ENCODE measurements at regions not wholly inside any gene's neighbourhood (a gene's known extent, or its start where the extent isn't known, plus 50 kb on each side); places are given as distances from the start of the nearest gene placed in this dataset.

- no peak for DNase-seq
These were observed 65.8 kb upstream of the RIOK3 start for GRCh38 chr18:23387265-23387664.

- no peak for DNase-seq
These were observed 64.7 kb upstream of the RIOK3 start for GRCh38 chr18:23388357-23388756.

- DNase-seq = no peak
These were observed 61.9 kb upstream of the RIOK3 start for GRCh38 chr18:23391156-23391555.

- DNase-seq = no peak
These were observed 55.2 kb upstream of the RIOK3 start for GRCh38 chr18:23397907-23398306.

- DNase-seq = no peak
These were observed 54.7 kb upstream of the RIOK3 start for GRCh38 chr18:23398401-23398800.

GRCh38 chr18:23399067-23399466 lies 54.0 kb upstream of the RIOK3 start:
- no peak for DNase-seq

- no peak for DNase-seq
These were observed 52.2 kb upstream of the RIOK3 start for GRCh38 chr18:23400918-23401317.

- peak; percentile 19 for DNase-seq
These were observed 51.4 kb upstream of the RIOK3 start for GRCh38 chr18:23401400-23402347.

Data from tongue (tissue), 1 donor.